NCI-H446 treated with DMSO at 0.1 percent for 48 hours (cell line): ENCODE measurements at regions not wholly inside any gene's neighbourhood (a gene's known extent, or its start where the extent isn't known, plus 50 kb on each side); places are given as distances from the start of the nearest gene placed in this dataset.
A peak's percentile ranks its signal among the peaks of the same experiment; 100 is the strongest.
"Not testable (repeated sequence)": the region's sequence is repeated elsewhere in the genome, so short reads cannot be mapped to it uniquely, and the experiment has no call there.

Source experiments
- DNase-seq: peaks from one replicate; lab custom pipeline; 2025; lab: John Stamatoyannopoulos, UW

GRCh38 chr4:81375745-81376144 is 96.0 kb downstream of the RASGEF1B start:
- no peak for DNase-seq

- no peak for DNase-seq
Measured at GRCh38 chr4:81369886-81370285, 101.8 kb downstream of the RASGEF1B start.

DNA sequence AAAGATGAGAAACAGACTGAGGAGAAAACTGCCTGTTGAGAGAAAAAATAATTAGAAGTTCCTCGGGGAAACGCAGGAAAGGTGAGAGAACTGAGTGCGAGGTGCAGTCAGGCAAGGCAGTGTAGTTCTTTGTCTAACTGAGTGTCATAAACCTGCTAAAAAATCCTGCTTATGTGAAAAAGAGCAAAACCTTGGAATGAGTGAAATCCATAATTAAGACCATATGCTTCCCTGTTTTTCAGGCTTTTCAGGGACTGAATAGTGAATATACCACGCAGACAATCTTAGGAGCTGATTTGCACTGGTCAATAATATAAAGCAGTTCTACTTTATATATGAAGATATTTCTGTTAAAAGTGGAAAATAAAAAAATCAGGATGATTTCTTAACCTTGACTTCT is 104.9 kb downstream of the RASGEF1B start:
- DNase-seq = no peak

- no peak for DNase-seq
Measured at GRCh38 chr4:81360737-81361136, 111.0 kb downstream of the RASGEF1B start.

DNA sequence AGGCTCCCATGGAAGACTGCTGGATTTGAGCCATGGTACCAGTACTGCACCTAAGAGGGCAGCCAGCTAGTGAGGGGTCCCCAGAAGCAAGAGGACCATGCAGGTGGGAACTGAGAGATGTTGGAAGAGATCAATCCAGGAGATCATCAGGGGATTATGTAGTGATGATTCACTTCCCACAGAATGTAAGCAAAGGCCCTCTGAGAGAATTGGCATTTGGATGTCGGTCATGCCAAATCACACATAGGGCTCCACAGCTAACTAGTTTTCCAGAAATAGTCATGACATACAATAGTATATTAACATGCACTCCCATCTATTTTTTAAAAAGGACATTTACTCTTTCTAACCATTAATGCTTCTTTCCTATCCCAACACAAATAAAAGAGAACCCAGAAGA is 112.5 kb downstream of the RASGEF1B start:
- DNase-seq = no peak

DNA sequence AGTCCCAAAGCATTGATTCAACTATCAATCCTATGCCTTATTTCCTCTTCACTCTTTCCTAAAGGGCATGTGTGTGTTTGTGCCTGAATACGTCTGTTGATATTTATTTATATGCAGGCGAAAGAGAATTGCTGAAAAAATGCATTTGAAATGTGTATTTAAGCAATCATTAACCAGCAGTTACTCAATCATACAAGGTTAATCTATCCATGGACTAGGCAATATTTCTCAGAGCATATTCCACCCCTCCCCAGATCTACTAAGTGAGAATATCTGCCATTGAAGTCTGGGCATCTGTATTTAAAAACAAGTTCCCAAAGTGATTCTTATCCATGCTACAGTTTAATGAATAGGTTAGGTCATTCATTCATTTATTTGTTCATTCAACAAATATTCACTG is 113.6 kb downstream of the RASGEF1B start:
- DNase-seq = no peak

- no peak for DNase-seq
Measured at GRCh38 chr4:81356621-81357020, 115.1 kb downstream of the RASGEF1B start.

DNA sequence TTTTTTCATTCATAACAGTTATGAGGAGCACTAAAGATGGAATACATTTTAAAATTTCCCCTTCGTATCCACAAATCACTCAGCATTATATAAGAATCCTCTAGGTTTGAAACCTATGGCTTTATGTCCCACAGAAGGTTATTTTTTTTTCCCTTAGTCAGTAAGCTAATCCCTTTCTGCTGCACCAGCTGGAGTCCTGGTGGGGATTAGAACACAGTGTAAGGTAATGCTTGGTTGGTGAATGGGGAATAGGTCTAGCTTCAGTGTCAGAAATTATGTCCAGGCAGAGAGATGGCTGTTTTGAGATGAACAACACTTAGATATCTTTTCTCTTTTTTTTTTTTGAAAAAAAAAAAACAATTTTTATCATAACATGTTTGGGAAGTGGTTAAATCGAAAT is 116.6 kb downstream of the RASGEF1B start:
- DNase-seq = no peak

DNA sequence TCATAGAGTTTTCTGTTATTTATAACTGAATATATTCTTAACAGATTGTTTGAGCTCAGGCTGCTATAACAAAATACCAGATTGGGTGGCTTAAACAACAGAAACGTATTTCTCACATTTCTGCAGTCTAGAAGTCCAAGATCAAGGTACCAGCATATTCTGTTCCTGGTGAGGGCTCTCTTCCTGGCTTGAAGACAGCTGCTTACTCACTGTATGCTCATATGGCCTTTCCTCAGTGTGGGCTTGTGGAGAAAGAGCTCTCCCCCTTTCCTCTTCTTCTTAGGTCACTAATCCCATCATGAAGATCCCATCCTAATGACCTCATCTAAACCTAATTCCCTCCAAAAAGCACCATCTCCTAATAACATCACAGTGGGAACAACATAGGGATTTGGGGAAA is 117.8 kb downstream of the RASGEF1B start:
- DNase-seq = no peak

GRCh38 chr4:81352446-81352835 is 119.3 kb downstream of the RASGEF1B start:
- no peak for DNase-seq

DNA sequence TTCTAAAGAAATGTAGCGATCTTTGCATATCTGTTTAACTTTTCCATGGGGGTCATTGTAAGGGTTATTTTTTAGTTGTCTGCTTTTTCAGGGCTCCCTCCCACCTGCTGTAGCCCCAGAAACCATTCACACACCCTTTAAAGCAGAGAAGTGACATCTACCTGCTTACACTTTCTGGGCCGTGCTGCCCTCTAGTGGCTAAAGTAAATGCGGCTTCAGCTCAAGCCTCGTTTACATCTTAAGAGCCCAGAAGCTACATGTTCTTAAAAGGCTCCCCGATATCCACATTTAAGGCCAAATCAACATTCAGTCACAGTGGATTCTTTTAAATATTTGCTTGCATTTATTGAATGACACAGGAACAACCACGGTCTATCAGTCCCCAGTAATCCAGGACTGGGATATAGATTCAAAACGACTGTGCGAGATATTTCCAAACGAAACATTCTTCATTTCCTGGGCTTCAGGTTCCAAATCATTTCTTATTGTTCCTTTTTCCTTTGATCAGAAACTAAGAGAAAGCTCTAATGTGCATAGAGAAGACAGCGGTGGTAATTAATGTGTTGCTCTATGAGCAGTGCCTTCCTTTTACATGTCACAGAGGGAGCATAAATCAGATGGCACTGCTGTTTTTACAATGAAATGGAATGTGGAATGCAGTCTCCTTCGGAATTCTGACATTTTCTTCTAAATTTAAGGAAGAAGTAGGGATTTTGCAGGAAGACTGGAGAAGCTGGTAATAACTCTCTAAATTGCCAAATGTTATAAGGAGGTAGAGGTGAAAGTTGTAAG is 119.9 kb downstream of the RASGEF1B start:
- peak; percentile 3 for DNase-seq

DNA sequence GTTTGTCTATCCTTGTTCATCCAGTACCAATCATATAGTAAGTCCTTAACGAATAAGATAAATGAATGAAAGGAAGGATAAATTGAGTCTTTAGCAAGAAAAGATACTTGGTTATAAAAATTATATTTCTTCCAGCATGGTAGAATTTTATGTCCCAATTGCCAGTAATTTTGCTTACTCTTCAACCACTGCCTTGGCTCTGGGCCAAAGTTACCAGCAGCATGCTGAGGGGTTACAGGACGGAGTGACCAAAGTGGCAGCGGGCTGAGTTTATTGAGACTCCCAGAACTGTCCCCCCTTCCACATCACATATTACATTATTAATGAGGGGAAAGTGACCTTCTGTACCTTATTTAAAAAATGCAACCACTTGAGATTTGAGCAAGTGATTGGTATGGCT is 121.7 kb downstream of the RASGEF1B start:
- no peak for DNase-seq

DNA sequence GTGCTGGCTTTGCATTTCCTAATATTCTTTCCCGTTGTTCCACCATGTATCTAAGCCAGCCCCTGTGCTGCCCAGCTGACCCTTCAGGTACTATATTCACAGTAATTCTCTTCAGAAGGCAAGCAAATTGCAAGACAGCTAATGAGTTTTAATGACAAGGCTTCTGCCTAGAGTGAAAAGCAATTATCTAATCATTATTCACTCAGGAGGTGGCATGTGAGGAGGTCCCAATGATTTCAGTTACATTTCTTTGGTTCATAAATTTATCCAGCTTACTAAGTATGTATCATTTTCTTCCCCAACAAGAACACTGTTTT is 123.0 kb downstream of the RASGEF1B start:
- no peak for DNase-seq

DNA sequence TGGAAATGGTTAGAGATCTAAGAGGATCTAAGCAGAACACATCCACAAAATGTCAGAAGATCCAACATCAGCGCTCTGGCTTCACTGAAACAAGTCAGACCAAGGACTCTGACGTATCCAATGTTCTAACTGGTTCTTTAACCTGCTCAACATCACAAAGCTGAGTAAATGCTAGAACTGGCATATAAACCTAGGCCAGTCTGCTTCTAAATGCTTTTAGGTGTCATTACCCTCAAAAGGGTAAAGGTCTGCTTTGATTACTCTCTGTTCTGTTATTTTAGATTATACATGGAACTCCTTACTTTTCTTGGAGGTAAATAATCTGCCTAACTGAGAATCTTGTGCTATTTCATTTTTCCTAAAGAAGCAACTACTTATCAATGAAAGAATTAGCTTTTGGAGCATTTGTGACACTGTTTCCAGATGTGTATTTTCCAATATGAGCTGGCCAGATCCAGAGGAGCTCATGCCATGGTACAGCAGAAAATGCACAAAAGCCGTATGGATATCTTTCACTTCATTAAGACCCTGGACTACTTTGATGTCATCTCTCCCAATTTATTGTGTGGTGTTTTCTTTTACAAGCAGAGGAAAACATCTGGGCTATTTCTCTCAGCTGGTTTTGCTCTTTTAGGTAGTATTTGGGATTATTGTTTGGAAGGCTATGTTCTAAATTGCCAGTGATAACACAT is 123.5 kb downstream of the RASGEF1B start:
- DNase-seq = no peak

DNA sequence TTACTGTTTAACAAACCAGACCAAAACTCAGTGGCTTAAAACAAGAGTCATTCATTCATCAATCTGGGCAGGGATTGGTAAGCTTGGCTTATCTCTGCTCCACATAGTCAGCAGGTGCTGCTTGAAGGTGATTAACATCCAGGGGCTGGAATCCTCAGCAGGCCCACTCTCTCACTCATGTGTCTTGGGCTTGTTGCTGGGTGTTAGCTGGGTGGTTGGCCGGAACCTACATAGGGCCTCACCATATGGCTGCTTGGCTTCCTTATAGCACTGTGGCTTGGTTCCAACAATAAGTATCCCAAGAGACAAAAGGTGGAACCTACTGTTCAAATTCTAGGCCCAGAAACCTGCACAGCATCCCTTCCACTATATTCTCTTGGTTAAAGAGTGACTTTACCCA is 125.0 kb downstream of the RASGEF1B start:
- DNase-seq = no peak

DNA sequence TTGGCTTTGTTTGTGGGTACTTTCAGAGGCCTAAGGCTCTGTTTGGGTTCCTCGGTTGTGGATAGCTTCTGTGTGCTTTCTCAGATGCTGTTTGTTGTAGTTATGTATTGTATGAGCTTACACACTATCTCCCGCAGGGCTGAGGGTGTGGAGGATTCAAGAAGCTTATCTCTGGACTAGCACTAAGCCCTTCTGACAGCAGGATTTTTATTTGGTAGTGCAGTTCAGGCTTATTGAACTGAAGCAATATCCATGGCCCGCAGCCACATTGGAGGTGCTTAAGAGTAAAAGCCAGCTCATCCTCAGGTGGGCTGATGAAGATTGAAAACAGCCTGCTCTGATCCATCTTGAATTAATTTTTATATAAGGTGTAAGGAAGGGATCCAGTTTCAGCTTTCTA is 128.2 kb downstream of the RASGEF1B start:
- DNase-seq = no peak

DNA sequence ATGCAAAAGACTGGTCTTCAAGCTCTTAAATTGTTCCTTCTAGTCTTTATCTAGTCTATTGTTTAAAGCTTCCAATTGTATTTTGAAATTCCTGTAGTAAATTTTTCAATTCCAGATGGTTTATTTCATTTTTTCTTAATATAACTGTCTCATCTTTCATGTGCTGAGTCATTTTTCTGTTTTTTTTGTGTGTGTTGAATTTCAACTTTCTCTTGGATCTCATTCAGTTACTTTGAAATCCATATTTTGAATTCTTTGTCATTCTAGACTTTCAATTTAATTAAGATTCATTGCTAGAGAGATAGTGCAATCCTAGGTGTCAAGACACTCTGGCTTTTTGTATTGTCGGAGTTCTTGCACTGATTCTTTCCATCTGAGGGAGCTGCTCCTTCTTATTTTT is 128.0 kb upstream of the PRKG2 start:
- no peak for DNase-seq

GRCh38 chr4:81337211-81337610 is 122.2 kb upstream of the PRKG2 start:
- no peak for DNase-seq

DNA sequence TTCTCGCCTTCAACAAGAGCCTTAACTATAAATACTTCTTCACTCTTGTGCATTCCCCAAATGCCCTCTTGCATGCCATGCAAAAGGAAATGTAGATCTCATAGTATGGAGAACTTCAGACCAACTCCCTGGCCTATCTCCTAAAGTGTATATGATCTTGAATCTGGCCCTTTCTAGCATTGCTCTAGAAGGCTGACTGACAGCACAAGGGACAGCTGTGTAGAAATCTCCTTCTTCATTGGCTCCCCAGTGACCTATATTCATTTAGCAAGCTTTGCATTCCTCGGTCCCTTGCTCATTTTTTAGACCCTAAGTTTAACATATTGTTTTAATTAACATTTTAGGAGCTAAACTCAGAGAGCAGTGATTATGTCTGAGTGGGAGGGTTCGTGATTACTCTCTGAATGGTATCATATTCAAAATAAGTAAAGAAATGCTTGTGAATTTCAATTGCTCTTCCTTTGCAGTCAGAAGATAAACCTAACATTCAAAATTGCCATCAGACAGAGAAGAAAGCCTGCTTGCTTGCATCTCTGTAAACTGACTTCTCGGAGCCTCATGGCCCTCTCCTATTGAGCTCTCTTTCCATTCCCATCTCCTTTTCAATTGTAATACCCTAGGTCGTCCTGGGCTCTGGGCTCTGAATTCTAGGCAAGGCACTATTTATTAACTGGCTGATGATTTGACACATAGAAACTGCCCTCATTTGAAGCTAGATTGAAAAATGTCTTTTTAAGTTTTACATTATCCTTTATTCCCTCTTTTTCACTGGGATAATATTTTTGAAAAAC is 120.3 kb upstream of the PRKG2 start:
- no peak for DNase-seq

DNA sequence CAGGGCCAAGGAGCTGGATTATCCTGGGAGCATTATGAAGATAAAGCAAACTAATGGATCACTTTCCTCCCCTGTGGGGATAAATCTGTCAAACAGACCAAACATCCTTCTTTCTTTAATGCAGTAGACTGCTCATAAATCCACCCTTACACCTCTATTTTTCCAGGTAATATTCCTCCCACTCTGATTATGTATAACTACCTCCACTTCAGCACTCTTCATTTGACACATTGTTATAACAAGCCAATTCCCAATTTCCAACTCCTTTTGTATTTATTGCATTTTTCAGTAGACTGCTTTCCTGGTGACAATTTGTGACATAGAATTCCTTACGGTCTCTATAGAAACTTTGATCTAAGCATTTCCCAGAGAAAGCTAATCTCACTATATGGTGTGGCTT is 115.0 kb upstream of the PRKG2 start:
- DNase-seq = no peak

GRCh38 chr4:81326581-81326980 is 111.6 kb upstream of the PRKG2 start:
- no peak for DNase-seq

- DNase-seq = not testable (repeated sequence)
Measured at GRCh38 chr4:81324594-81324993, 109.6 kb upstream of the PRKG2 start.

DNA sequence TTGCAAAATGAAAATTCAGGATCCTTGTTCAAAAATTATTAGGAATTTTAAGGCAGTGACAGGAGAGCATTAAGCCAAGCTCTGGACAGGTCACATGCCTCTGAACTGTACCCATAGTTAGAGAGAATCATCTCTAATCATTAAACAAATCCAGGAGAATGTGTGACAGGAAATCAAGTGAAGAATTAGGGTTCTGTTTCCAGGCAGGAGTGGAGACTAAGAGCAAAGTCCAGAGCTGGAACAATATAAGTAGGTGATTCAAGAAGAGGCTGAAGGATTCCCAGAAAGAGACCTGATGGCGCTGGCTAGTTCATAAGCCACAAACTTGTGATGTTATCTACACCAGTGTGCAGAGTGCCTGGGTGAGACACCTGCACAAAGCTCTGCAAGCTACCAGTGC is 104.6 kb upstream of the PRKG2 start:
- no peak for DNase-seq
